Mucosa of descending colon (tissue), 3 donors: ENCODE measurements at regions not wholly inside any gene's neighbourhood (a gene's known extent, or its start where the extent isn't known, plus 50 kb on each side); places are given as distances from the start of the nearest gene placed in this dataset.
A peak's percentile ranks its signal among the peaks of the same experiment; 100 is the strongest.

Experiments
- ATAC-seq: fragments of 200-7000 bp; cut with Tn5 transposase; one replicate; pipeline ENCODE4 v1.9.1; 2020; ENCODE audit warnings: mild to moderate bottlenecking, moderate library complexity
- DNase-seq, 3 donors: peaks; one replicate each; pipeline ENCODE4 v3.0.0-alpha.2; 2020
- H3K36me3 ChIP-seq: fragments of 200-600 bp; one replicate; pipeline ENCODE4 v1.8.0; 2021; ENCODE audit warnings: low read depth, mild to moderate bottlenecking
- H3K4me1 ChIP-seq: fragments of 200-600 bp; one replicate; pipeline ENCODE4 v1.8.0; 2021; ENCODE audit warnings: low read depth, mild to moderate bottlenecking
- H3K4me3 ChIP-seq: fragments of 200-600 bp; one replicate; pipeline ENCODE4 v1.8.0; 2021; ENCODE audit warnings: mild to moderate bottlenecking
- H3K9me3 ChIP-seq: fragments of 200-600 bp; one replicate; pipeline ENCODE4 v1.8.0; 2021; ENCODE audit warnings: mild to moderate bottlenecking
- CTCF ChIP-seq: fragments of 200-600 bp; IDR thresholded peaks from one replicate; pipeline ENCODE4 v1.8.0; 2022; ENCODE audit warnings: antibody characterized with exemption, mild to moderate bottlenecking
- intact Hi-C, 2 donors: fragments of 100-400 bp; cut with DNase I in 1 of 2; cut with micrococcal nuclease in 1 of 2; formaldehyde crosslinking; loops; one replicate each; pipeline versions ENCODE4 v1.11.0 to v1.11.1; 2022; cut with DNase I, micrococcal nuclease
- donor health status: DM: no; HTN: no; CAD: no; lungs with moderate emphysema.
- donor health status: DM: no; HTN: no; CAD: no.
- donor health status: DM: no; HTN: yes; CAD: no.

- no peaks in the 10 kb centered on the region for H3K4me1 ChIP-seq
- H3K9me3 ChIP-seq: no peaks in the 10 kb centered on the region
- H3K4me3 ChIP-seq: no peak overlapping the region
- peak; percentile 59 for TF ChIP-seq CTCF
- intact Hi-C loops: no loop called here
- ATAC-seq: peak; percentile 45
- no peaks in the 10 kb centered on the region for H3K36me3 ChIP-seq
- peak in 2 of 3 donors; percentile 53 to 70 for DNase-seq
Measured at GRCh38 chr19:29263305-29264135, 50.6 kb upstream of the UQCRFS1 start.

GRCh38 chr19:29264897-29265296 lies 51.9 kb upstream of the UQCRFS1 start:
- DNase-seq (no peak), ATAC-seq (no peak)
- no peak for TF ChIP-seq CTCF
- H3K9me3 ChIP-seq: no peaks in the 10 kb centered on the region
- no peaks in the 10 kb centered on the region for H3K4me1 ChIP-seq
- H3K4me3 ChIP-seq: no peak overlapping the region
- intact Hi-C loops: no loop called here
- H3K36me3 ChIP-seq: no peaks in the 10 kb centered on the region

GRCh38 chr19:29265436-29265835 lies 52.5 kb upstream of the UQCRFS1 start:
- no peaks in the 10 kb centered on the region for H3K4me1 ChIP-seq
- DNase-seq (no peak), ATAC-seq (no peak)
- intact Hi-C loops: no loop called here
- no peak overlapping the region for H3K4me3 ChIP-seq
- TF ChIP-seq CTCF: no peak
- H3K9me3 ChIP-seq: no peaks in the 10 kb centered on the region
- H3K36me3 ChIP-seq: no peaks in the 10 kb centered on the region

GRCh38 chr19:29266001-29266400 lies 53.0 kb upstream of the UQCRFS1 start:
- no peak for ATAC-seq
- H3K9me3 ChIP-seq: no peaks in the 10 kb centered on the region
- H3K36me3 ChIP-seq: no peaks in the 10 kb centered on the region
- no peaks in the 10 kb centered on the region for H3K4me1 ChIP-seq
- DNase-seq: no peak
- intact Hi-C loops: no loop called here
- no peak for TF ChIP-seq CTCF
- H3K4me3 ChIP-seq: no peak overlapping the region

- intact Hi-C loops: no loop called here
- H3K36me3 ChIP-seq: no peaks in the 10 kb centered on the region
- H3K4me1 ChIP-seq: no peaks in the 10 kb centered on the region
- no peak for DNase-seq
- ATAC-seq: no peak
- TF ChIP-seq CTCF: no peak
- H3K4me3 ChIP-seq: no peak overlapping the region
- no peaks in the 10 kb centered on the region for H3K9me3 ChIP-seq
Measured at GRCh38 chr19:29266603-29267002, 53.7 kb upstream of the UQCRFS1 start.

GRCh38 chr19:29267701-29268100 lies 54.8 kb upstream of the UQCRFS1 start:
- intact Hi-C loops: no loop called here
- DNase-seq (no peak), ATAC-seq (no peak)
- Histone ChIP-seq H3K9me3 (no peaks in the 10 kb centered on the region), H3K4me3 (no peak overlapping the region), H3K4me1 (no peaks in the 10 kb centered on the region), H3K36me3 (no peaks in the 10 kb centered on the region)
- TF ChIP-seq CTCF: no peak
